GM19240 (cell line): ENCODE measurements at regions not wholly inside any gene's neighbourhood (a gene's known extent, or its start where the extent isn't known, plus 50 kb on each side); places are given as distances from the start of the nearest gene placed in this dataset.

Experiments used
- DNase-seq: peaks from one replicate; pipeline ENCODE4 v3.0.0; 2011; ENCODE audit warnings: low spot score; ENCODE audit not compliant: insufficient read length

DNA sequence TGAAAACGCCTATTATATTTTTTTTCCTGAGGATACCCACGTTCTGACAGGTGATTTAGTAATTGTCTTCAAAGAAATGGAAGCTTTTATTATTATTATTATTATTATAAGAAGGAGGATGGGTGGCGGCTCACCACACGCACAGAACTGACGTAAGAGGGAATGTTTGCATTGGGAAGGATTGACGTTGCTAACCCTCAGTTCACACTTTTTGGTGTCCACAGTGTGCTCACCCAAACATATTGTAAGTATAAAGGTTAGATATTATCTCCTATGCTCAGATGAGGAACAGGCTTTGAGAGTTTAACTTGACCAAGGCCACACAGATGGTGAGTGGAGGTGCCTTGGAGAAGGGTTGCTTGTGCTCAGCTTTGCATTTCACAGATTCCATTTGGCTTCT is 533.5 kb upstream of the TBL1XR1 start:
- DNase-seq, result no peak

- no peak for DNase-seq
Observed at GRCh38 chr3:177731644-177732268, 534.5 kb upstream of the TBL1XR1 start.

- DNase-seq, result no peak
Observed at GRCh38 chr3:177733233-177733632, 536.0 kb upstream of the TBL1XR1 start.

DNA sequence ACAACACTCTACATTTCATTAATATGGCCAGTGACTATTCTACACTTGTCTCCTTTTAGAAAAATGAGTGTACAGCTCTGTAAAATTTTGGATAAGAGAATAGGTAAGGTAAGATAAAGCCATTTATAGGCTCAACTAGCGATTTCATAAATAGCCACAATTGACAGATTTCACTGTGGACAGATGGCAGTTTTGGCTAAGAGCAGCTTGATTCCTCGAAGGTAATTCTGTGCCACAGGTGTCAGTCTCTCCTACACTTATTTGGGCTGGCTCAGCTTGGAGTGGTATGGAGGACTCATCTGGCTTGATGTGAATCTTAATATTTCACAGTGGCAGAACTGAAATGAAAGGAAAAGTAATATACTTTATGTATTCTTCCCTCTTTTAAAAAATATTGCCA is 536.7 kb upstream of the TBL1XR1 start:
- no peak for DNase-seq

DNA sequence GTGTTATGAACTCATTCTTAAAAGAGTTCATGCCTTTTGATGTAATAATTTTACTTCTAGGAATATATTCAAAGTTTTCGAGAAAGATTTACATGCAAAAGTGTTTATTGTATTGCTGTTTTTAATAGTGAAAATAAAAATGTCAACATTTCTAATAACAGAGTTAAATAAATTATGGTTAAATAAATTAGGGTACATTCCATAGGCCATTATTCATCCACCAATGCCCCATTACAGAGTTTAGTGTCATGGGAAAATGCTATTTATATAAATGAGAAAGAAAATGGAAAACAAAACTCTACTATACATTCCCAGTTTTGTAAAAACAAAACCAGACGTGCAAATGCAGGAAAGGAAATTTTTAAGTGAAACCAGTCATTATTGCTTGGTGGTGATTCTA is 538.1 kb upstream of the TBL1XR1 start:
- no peak for DNase-seq

DNA sequence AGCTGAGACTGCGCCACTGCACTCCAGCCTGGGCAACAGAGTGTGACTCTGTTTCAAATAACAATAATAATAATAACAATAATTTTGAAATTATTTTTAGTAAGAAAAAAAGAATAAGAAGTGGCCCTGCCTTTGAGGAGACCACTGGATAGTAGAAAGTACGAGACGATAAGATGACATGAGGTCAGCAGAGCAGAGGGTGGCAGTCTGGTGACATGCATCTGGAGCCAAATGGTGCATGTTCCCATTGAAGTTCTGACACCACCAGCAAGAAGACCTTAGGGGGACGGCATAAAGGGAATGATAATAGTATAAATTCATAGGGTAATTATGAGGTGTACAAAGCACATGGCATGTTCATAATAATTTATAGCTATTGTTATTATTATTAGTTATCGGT is 542.2 kb upstream of the TBL1XR1 start:
- no peak for DNase-seq

- no peak for DNase-seq
Observed at GRCh38 chr3:177740254-177740653, 543.0 kb upstream of the TBL1XR1 start.

DNA sequence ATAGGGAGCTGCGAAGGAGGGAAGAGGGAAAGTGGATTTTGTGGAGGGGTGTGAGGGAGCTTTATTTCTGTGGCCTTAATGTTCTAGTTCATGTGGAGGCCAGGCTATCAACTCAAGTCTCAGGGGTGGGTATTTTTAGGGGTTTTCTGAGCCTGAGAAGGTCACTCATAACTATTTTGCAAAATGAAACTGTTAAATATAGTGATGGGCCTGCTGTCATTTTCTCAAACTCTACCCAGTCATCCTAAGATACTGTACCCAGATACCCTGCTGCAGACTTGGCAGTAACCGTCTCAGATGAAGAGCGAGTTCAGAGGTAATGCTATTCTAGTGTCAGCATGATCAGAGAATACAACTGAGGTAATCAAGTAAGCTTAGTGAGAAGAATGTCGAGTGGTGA is 545.0 kb upstream of the TBL1XR1 start:
- no peak for DNase-seq

GRCh38 chr3:177743173-177743890 is 546.0 kb upstream of the TBL1XR1 start:
- no peak for DNase-seq

GRCh38 chr3:177744873-177745606 is 547.8 kb upstream of the TBL1XR1 start:
- no peak for DNase-seq

DNA sequence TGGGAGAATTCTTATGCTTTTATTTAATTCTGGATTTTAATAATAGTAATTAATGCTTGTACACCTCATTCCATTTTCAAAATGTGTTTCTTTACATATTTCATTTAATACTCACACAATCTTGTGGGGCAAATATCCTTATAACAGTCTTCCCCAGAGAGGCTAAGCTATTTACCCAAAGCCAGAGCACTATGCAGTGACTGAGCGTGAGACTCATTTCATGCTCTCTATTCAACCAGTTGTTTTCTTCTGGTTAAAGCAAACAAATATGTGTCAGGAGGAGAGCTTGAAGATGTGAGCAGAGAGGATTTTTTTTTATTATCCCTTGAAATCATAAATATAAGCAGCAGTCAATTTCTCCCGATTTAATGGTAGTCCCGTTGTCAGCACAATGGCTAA is 548.3 kb upstream of the TBL1XR1 start:
- DNase-seq, result no peak

- no peak for DNase-seq
Observed at GRCh38 chr3:177746337-177746933, 549.2 kb upstream of the TBL1XR1 start.

DNA sequence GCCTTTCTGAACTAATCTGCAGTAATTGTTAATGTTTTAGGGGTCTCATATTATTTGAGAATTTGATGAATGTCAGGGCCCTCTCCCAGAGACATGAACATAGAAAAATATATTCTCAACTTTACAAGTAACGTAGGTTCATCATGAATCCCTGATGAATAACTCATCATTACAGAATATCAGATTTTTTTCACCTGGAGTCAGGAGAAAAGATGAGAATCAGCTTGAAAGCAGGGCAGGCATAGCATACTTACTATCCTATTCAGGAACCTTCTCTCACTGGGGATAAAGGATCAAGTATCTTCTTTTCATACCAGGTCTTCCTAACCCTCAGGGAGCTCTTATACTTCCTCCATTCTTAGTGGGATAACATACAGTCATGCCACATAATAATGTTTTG is 552.6 kb upstream of the TBL1XR1 start:
- DNase-seq, result no peak

DNA sequence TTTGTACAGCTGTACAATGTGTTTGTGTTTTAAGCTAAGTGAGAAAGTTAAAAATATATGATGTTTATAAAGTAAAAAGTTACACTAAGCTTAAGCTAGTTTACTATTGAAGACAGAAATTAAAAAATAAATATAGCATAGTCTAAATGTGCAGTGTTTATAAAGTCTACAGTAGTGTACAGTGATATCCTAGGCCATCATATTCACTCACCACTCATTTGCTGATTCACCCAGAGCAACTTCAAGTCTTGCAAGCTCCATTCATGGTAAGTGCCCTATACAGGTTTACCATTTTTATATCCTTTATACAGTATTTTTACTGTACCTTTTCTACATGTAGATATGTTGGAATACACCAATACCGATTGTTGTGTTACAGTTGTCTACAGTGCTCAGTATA is 553.2 kb upstream of the TBL1XR1 start:
- no peak for DNase-seq

DNA sequence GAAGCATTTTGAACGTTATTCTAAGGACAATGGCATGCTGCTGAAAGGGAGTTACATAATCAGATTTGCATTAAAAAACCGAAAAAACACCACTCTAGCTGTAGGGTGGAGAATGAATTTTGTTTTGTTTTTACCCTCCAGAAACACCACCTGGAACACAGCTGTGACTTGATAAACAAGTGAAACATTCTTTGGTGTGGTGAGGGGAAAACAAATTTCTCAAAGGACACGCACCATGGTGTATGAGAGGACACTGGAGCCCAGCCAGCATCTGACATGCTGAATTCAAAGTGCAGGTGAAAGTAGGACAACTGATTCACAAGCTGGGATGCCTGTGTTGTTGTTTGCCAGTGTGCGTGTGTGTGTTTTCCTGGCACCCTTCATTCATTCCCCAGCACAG is 554.5 kb upstream of the TBL1XR1 start:
- DNase-seq, result no peak

DNA sequence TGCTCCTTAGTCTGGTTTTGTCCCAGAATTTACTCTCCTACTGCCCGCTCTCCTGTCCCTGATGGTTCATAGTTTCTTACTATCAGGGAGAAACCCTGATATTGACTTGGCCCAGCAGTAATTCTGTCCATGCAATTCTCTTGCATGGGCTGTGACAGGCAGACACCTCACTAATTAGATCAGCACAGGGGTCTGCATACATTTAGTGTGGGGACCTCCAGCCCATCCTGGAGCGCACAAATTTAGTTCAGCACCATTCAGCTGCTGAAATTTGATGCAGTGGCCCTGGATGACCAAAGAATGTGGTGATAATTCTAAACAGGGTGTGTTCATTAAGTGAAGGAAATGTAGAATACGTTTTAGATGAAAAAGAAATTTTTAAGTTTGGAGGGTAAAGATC is 555.5 kb upstream of the TBL1XR1 start:
- no peak for DNase-seq

GRCh38 chr3:177753451-177754155 is 556.3 kb upstream of the TBL1XR1 start:
- no peak for DNase-seq

DNA sequence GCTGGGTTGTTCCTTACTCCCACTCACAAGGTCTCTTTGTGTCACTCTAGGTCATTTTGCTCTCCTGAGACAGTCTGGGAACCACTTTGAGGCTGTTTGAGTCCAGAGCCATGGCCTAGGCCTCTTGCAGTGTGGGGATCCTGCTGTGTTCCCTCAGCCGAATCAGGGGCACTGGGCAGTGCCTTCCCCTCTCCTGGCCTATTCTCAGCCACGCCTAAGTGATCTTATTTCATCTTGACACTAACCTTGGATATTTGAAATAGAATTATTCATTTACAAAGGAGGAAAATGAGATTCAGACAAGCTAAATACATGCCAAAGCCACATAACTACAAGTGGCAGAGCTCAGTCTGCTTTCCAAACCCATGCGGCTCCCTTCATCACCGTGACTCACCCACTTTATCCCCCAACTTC is 557.2 kb upstream of the TBL1XR1 start:
- no peak for DNase-seq

- no peak for DNase-seq
Observed at GRCh38 chr3:177758126-177758525, 560.8 kb upstream of the TBL1XR1 start.

DNA sequence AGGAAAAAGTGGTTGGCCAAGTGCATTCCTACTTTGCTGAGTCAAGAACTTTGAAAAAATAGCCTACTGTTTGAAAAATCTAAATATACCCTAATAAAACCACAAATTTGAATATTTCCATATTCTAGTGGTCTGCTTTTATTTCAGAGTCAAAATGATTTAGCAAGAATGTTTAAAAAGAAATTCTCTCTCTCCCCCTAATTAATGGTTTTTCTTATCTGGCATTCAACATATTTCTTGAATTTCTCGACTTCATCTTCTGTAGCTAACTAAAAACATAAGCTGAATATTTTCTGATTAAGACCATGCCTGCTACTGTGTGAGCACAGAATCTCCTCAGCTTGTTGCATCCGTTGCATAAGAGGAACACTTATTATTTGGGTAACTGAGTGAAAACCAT is 563.5 kb upstream of the TBL1XR1 start:
- no peak for DNase-seq

DNA sequence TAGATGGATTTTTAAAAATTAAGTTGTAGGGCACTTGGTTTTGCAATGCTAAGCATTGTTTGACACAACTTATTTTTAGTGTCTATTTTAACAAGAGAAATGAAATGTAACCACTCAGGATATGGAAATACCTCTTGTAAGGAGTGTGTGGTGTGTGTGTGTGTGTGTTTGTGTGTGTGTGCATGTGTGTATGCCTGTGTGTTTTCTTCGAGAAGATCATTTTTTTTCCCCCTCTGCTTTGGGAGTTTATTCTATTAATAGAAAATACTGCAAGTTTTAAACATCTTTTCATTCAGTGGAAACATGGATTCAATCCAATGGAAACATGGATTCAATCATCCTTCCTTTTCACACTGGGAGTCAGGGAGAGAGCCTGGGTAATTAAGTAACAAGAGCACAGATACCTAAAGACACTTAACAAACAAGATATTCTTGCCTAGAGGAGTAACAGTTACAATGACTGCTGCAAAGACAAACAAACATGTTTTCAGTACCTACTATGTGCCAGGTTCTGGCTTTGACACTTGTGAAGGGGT is 567.2 kb upstream of the TBL1XR1 start:
- DNase-seq, result no peak
